ENCODE measurements at regions not wholly inside any gene's neighbourhood (a gene's known extent, or its start where the extent isn't known, plus 50 kb on each side); places are given as distances from the start of the nearest gene placed in this dataset.

DNA sequence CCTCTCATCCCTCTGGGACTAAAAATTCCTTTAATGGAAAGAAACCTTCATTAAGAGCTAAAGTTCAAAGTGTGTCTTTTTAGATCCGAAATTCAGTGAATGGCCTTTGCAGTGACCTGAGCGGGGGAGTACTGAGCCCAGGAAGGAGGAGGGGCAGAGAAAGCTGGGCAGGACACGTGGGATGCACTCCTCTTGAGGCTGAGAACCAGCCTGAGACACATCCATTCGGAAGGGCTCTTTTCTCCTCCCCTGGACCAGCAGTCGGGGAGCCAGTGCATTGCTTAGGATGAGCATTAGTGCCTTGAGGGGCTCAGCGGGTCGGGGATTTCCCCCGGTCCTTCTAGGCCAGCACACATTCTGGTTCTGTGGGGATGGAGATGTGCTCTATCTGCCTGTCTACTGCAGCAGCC is 258.9 kb upstream of the B3GAT1 start:
- no peak for TF ChIP-seq EZH2 (IDR thresholded peaks at IDR 0.05; ENCODE audit: insufficient read depth, low read length)
- TF ChIP-seq, protein P1, sequence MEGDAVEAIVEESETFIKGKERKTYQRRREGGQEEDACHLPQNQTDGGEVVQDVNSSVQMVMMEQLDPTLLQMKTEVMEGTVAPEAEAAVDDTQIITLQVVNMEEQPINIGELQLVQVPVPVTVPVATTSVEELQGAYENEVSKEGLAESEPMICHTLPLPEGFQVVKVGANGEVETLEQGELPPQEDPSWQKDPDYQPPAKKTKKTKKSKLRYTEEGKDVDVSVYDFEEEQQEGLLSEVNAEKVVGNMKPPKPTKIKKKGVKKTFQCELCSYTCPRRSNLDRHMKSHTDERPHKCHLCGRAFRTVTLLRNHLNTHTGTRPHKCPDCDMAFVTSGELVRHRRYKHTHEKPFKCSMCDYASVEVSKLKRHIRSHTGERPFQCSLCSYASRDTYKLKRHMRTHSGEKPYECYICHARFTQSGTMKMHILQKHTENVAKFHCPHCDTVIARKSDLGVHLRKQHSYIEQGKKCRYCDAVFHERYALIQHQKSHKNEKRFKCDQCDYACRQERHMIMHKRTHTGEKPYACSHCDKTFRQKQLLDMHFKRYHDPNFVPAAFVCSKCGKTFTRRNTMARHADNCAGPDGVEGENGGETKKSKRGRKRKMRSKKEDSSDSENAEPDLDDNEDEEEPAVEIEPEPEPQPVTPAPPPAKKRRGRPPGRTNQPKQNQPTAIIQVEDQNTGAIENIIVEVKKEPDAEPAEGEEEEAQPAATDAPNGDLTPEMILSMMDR (IDR thresholded peaks at IDR 0.05; ENCODE audit: insufficient read depth, low read depth, low read length), result no peak

Data from astrocyte (in vitro differentiated cells and primary cell).